ENCODE measurements at regions not wholly inside any gene's neighbourhood (a gene's known extent, or its start where the extent isn't known, plus 50 kb on each side); places are given as distances from the start of the nearest gene placed in this dataset.
"Not testable (repeated sequence)": the region's sequence is repeated elsewhere in the genome, so short reads cannot be mapped to it uniquely, and the experiment has no call there.

DNA sequence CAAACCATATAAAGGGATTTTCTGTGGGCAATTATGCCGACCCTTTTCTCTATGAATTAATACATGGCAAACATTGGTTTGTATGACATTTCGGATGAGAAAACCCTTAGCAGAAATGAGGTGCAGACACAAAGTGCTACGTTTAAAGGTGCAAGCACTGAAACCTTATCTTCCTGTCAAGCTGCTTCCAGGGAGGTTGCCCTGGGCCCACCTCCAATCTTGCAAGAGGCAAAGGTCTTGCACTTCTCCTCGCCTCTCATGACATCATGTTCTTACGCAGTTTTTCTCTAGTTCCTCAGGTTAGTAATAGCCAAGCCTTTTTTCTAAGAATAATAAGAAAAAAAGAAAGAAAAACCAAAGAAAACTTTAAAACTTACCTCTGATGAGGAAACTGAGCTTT is 220.1 kb downstream of the DHX15 start:
- no peak for DNase-seq (ENCODE audit: low read depth)

DNA sequence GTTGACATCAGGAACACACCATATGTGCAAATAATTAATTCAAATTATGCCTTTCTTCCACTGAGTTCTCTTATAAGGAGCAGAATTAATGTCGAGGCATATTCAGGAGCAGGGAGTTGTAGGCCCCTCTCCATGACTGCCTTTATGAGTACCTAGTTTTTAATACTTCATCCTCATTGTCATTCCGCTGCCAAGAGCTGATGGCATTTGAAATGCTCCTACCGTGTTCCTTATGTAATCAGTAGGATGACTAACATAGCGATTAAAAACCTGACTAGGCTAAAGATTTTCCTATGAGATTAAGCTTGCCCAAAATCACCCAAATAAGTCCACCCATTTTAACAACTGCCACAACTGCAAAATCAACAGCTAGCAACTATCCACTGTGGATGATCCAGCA is 220.6 kb downstream of the DHX15 start:
- no peak for DNase-seq (ENCODE audit: low read depth)

DNA sequence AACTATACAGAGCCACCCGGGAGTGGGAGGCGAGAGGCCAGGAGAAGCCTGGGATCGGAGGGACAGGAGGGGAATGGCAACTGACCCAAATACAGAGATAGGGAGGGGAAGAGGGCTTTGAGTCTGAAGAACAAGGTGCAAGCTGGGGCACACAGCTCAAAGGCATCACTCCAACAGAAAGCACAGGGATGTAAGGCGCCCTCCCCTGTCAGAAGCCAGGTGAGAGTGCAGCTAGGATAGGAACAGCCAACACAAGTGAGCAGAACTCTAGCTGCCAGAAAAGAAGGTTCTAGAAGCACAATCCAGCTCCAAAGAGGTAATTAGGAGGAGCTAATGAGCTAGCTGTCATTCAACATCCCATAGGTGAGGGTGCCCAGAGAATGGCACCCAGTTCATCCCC is 232.2 kb downstream of the DHX15 start:
- no peak for DNase-seq (ENCODE audit: low read depth)

DNA sequence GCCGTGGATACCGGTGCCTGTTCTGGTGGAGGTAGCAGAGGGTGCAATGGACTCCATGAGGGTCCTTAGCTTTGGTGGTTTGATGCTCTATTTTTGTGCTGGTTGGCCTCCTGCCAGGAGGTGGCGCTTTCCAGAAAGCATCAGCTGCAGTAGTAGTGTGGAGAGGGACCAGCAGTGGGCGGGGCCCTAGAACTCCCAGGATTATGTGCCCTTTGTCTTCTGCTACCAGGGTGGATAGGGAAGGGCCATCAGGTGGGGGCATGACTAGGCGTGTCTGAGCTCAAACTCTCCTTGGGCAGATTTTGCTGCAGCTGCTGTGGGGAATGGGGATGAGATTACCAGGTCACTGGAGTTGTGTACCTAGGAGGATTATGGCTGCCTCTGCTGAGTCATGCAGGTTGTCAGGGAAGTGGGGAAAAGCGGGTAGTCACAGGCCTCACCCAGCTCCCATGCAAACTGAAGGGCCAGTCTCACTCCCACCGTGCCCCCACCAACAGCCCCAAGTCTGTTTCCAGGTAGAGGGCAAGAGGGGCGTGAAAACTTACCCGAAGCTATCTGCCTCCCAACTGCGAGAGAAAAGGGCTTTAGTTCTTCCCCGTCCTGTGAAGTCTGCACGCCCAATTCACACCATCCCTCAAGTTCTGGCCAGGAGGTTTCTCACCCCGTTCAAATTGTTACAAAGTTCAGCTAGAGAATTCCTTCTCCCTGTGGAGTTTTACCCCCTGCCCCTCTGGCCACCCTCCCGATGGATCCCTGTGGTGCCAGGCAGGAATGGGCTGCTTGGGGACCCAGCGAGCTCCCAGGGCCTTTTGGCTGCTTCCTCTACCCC is 235.0 kb downstream of the DHX15 start:
- not testable (repeated sequence) for DNase-seq (ENCODE audit: low read depth)

DNA sequence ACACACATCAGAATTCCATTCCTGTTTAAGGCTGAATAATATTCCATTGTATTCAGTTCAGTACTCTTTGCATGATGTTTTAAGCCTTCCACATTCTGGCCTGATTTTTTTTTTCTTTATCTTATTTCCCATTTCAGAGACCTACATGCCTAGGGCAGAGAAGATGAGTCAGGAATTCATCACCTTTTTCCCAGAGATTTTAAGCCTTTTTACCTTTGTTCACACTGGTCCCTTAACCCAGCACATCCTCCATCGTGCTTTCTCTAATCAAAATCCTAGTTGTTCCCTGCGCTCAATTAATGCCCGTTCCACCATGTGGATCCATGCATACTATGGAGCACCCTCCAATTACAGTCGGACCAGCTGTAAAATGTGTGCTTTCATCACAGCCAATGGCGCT is 245.1 kb downstream of the DHX15 start:
- DNase-seq (ENCODE audit: low read depth), result no peak

DNA sequence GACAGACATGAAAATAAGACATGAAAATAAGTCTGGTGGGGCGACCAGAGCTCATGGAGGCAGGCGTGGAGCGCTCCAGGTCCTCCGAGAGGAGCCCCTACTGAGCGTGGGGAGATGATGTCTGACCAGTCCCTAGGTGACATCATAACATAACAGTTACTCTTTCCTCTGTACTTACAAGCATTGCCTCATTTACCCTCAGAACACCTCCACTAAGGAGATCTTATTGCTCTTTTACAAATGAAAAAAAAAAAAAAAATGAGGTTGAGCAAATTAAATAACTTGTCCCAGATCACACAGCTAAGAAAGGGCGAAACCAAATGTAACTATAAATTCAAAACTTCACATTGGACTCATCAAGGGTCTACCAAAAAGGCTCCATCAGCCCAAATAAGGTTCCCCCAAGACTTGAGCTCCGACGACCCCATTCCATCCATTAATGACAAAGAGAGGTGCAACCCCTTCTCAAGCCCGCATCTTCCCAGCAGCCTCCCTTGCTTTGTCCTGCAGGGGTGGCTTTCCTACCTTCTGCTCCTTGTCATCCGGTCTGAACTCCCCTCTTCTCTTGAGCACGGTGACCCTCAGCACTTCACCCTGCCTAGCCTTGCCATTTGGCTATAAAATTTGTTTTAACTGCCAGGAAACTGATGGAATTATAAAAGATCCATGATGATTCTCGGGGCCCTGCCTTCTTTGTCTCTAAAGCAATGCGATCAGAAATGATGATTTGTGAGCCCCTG is 246.7 kb downstream of the DHX15 start:
- no peak for DNase-seq (ENCODE audit: low read depth)

DNA sequence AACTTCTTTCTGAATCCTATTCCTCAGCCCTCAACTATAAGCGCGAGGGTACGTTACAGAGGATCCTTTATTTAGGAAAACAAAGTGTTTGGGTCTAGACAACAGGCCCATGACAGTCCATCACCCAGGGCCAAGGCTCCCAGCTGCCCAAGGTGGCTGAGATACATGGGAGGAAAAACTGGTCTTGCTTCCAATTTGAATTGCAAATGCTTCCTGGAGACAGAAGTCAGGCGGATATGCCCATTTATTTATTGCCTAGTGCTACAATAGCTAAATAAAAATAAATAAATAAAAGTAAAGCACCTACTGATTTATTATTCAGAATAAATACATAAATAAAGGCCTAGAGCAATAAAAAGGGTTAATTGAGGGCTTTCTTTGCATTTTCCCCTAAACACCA is 248.7 kb downstream of the DHX15 start:
- no peak for DNase-seq (ENCODE audit: low read depth)

DNA sequence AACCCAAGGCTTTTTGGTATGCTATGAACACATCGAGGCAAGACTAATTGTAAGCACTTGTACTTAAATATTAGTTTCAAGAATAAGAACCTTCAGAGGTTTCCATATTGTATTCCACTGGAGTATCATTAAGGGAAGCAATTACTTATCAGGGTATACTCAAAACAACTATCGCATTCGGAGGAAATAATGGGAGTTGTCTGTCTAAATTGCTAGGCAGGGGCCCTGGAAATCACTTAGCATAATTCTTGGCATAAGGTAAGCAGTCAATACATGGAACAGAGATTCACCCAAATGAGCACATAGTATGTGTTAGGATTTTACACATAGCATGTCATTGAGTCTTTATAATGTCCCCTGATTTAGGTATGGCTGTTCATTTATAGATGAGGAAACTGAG is 249.4 kb downstream of the DHX15 start:
- no peak for DNase-seq (ENCODE audit: low read depth)

DNA sequence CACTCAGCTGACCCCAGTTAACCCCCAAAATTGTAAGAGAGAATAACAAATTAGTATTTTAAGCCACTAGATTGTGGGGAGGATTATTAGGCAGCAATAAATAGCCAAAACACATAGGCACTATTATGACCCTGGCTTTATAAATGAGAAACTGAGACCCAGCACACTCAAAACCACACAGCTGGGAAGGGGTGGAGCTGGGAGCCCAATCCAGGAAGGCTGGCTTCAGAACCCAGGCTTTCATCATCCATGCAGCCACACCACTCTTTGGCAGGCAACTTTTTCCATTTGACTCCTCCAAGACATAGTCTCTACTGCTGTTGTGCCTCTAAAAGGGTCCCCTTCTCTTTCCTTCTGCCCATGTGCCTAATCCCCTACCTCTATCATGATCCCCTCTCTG is 253.8 kb downstream of the DHX15 start:
- no peak for DNase-seq (ENCODE audit: low read depth)

DNA sequence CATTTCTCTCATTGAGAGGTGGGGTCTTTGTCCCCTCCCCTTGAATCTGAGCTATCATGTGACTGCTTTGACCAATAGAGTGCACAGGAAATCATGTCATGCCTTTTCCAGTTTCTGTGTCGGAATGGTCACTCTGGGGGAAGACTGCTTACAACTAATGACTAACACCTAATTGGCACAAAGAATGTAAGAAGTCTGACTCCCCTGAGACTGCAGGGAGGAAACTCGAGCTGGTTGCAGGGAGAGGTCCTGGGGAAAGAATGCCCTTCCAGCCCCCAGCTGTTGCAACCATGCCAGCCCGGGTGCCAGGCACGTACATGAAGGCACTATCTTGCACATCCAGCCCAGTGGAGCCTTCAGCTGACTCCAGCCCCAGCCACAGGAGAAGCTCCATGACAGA is 254.2 kb downstream of the DHX15 start:
- no peak for DNase-seq (ENCODE audit: low read depth)

DNA sequence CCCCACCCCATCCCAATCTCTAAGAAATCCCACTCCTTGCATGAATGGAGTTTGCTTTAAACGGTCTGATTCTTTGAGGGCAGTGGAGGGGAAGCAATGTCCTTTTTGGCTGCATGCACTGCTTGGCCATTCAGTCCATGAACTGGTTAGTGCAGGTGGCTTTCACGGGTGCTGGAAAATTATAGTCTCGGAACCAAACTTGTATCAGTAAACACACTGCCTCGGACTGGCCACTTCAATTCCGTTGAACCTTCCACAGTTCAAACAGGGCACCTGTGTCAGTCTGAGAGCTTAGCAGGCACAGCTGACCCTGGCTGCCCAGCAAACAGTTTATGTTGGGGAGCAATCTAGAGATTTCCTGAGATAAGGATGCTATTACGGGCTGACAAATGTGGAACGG is 255.6 kb downstream of the DHX15 start:
- DNase-seq (ENCODE audit: low read depth), result no peak

DNA sequence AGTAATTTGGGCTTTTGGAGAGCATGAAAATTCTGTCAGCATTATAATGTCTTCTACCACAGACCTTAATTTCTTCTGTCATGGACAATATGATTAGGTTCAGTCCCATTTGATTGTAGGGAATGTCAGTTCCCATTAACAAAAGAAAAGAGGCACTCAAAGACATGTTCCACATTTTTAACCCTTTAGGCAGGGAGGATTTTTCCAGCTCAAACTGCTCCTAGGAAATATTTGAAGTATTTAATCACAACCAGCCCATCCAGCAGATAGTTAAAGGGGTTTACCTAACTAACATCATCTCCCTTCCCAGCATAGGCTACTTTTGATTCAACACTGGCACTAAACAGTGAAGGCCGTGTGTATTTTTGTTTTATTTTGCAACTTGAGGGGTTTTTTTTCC is 256.0 kb downstream of the DHX15 start:
- no peak for DNase-seq (ENCODE audit: low read depth)

DNA sequence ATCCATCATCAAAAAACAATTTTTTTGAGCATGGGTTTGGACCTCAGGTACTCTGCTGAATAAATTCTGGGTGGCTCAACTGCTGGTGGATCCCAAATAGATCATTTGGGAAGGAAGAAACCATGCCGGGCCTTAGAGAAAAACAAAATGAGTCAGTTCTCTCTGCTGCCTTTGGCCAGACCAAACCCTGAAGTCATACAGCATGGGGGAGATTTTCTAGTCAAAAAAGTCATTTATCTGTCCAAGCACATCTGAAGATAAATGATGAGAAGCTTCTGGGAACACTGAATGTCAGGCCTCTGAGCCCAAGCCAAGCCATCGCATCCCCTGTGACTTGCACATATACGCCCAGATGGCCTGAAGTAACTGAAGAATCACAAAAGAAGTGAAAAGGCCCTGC is 261.4 kb downstream of the DHX15 start:
- DNase-seq (ENCODE audit: low read depth), result no peak

DNA sequence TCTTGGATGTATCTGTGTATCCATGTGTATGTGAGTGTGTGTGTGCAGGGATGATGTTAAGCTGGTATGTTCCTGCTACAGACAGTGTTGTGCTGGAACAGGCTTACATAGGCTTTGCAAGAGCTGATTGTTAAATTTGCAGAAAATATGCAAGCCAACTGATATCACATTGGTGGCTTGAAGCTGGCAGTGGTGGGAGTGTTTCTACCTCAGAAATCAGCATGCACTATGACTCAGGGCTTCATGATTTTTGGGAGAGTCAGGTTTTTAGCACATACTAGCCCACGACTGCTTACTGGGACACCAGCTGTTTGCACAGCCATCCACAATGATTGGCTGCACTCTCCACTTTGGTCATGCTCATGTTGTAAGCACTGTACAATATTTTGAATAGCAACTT is 261.8 kb downstream of the DHX15 start:
- DNase-seq (ENCODE audit: low read depth), result no peak

DNA sequence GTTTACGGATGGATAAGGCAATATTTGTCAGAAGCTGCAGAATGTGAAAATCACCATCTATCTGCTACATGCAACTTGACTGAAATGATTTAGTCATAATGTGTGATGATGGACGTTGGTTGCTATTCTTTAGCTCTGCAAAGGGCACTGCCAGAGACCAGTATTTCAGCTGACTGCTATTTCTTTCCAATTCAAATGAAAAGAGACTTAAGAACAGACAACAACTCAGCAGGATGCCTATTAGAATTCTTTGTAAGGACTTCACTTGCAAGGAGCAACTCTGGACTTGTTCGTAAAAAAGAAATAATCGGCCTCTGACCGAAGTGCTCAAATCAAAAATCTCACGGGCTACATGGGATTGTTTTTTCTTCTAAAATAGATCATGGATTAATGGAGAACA is 262.7 kb downstream of the DHX15 start:
- no peak for DNase-seq (ENCODE audit: low read depth)

DNA sequence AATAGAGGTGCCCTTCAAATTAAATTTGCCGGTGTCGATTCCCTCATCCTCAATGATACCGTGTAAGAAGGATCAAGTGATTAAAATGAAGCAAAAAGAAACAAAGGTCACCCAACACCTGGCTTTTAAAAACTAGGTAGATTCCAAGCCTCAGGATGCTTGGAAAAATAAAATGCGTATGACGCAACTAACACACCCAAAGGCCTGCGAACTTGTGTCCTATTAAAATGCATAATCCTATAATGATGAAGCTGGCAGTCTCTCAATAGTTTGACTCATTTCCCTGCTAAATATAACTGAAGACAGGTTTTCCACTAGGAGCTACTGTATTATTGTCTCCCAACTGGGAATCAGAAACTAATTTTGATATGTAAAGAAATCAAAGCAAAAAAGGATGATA is 263.2 kb downstream of the DHX15 start:
- DNase-seq (ENCODE audit: low read depth), result peak; percentile 47

DNA sequence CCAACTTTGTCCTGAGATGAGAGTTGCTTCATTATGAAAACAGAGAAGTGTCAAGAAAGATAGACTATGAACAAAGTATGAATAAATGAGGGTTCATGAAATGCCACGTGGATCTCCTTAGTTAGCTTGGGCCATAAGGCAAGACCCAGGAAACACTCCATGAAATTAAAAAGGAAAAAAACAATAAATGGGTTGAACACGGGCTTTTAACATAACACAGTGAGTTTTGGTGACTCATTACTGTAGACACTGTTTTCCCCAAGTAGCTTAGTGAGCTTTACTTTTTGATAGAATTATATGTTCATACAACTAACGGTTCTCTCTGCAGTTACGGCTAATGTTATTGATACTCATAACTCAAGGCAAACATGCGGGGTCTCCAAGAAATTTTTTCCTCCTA is 265.0 kb downstream of the DHX15 start:
- DNase-seq (ENCODE audit: low read depth), result no peak

DNA sequence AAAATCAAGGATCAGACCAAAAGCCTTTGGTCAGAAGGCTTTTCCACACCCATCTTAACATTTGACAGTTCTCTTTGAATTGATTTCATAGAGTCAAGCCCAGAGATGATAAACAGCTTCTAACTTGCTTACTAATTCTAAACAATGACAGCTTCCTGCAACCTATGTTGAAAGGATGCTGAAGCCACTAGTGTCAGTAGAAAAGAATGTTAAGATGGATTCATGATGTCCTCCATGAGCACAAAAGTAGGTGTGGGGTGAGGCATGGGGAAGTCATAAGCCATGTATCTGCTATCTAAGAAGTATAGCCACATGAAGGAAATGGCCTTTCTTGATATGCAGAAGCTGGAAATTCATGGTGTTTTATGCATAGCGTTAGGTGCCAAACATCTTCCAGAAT is 269.3 kb downstream of the DHX15 start:
- DNase-seq (ENCODE audit: low read depth), result no peak

DNA sequence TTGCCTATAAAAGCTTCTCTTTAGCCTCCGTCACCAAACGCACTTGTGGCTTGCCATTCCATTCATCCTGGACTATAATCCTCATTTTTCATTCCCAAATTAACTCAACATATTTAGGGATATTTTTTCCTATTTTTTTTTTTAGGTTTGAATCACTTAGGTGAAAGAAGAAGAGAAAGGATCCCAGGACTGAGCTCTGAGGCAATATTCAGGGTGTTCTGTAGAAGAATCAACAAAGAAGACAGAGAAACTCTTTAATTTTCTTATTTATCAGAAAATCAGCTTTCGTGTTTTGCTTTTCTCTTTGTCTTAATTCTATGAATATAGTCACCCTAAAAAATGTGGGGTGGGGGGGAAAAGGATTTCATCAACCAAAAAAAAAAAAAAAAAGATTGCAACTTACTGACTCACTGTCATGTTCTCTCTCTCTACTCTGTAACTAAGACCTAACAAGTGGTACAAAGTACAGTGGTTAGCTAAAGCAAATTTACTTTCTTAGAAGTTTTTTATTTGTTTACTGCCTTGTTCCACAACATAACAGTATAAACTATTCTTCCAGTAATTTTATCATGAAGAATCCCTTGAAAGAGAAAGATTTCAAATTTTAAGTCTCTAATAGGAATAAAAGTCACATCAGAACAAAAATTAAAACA is 272.0 kb downstream of the DHX15 start:
- DNase-seq (ENCODE audit: low read depth), result no peak

DNA sequence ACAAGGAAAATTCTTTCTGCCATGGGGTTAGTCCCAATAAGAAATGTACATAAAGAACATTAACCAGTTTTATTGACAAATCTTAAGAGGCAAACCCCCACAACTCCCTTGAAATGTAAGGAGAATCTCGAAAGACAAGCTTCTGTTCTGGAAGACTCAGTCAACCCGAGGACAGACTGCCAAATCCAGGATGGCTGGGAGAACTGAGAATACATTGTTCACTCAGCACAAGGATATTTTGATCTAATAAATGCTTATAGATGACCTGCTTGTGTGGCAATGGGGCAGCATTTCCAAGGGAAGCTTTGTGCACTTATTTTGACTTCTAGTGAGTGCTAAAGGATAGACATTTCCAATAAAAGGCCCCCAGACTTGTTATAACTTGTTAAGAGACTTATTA is 280.4 kb downstream of the DHX15 start:
- DNase-seq (ENCODE audit: low read depth), result no peak

DNA sequence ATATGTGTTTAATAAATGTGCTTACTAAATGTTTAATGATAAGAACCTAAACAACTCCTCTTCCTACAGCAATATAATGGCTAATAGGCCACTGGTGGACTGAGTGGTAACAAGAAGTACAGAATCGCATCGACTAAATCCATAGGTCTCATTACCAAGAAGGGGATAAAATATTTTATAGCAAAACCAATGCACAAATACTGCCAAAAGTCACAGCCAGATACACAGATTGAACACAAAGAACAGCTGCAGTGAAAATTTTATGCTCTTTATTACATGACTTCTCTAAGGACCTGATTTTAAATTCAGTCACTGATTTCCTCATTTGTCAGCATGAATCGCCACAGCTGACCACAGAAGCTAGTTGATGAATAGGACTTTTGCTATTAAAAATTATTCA is 285.4 kb downstream of the DHX15 start:
- DNase-seq (ENCODE audit: low read depth), result no peak

DNA sequence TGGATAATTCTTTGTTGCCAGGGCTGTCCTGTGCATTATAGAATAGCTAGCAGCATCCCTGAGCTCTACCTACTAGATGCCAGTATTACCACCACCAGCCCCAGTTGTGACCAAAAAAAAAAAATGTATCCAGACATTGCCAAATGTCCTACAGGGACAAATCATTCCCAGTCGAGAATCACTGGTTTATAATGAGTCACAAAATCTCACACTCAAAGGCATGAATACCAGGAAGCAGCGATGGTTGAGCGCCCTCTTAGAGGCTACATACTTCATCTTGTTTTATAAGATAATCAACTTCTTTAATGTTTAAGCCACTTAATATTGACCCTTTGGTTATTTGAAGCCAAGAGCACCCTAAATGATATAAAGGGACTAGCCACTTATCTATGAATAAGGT is 297.3 kb downstream of the DHX15 start:
- no peak for DNase-seq (ENCODE audit: low read depth)

DNA sequence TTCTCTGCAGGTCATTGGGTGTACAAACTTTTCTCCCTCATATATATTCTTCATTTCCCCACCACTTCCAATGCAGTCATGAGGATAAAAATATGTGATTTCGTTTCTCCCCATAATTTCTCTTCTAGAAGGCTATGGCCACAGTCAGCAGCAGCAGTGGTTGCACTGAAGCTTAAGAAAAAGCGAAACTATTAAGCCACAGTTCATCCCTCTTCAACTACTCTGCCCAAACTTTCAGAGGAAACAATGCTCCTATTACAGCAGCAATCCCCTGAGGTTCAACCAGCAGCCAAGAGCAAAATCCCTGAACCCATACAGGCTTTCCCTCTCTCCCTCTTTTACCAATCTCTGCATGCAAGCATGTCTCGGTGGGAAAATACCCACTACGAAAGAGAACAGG is 298.6 kb downstream of the DHX15 start:
- no peak for DNase-seq (ENCODE audit: low read depth)
